GM18870 (cell line): ENCODE measurements at regions not wholly inside any gene's neighbourhood (a gene's known extent, or its start where the extent isn't known, plus 50 kb on each side); places are given as distances from the start of the nearest gene placed in this dataset.

Source experiments
- ATAC-seq: cut with Tn5 transposase; IDR thresholded peaks from one replicate; pipeline ENCODE4 v1.9.1; 2021; ENCODE audit warnings: moderate library complexity; ENCODE audit not compliant: unreplicated experiment

- no peak for ATAC-seq
Measured at GRCh38 chr5:52497133-52497693, 290.5 kb upstream of the ITGA1 start.

- ATAC-seq = no peak
Measured at GRCh38 chr5:52498607-52499006, 289.1 kb upstream of the ITGA1 start.

DNA sequence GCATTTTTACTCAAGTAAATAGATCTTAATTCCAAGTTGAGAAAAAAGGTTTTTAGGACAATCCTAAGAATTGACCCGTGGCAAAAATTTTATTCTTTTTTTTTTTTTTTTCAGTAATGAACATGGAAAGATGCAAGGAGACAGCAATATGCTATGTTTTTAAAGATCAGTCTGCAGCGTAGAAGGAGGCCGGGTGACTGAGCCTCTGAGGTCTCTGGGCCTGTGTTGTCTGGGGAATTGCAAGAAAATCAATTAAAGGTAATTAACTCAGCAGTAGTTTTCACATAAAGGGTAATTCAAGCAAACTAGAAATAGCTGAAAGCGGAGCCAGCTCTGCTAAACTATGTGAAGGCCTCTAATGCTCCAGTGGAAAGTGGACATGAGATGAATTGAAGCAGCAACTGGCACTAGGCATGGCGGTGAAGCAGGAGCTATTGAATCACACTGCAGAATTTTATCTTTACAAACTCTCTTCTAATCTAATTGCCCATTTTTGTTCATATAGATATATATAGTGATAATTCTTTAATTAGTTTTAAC lies 285.2 kb upstream of the ITGA1 start:
- ATAC-seq = no peak

DNA sequence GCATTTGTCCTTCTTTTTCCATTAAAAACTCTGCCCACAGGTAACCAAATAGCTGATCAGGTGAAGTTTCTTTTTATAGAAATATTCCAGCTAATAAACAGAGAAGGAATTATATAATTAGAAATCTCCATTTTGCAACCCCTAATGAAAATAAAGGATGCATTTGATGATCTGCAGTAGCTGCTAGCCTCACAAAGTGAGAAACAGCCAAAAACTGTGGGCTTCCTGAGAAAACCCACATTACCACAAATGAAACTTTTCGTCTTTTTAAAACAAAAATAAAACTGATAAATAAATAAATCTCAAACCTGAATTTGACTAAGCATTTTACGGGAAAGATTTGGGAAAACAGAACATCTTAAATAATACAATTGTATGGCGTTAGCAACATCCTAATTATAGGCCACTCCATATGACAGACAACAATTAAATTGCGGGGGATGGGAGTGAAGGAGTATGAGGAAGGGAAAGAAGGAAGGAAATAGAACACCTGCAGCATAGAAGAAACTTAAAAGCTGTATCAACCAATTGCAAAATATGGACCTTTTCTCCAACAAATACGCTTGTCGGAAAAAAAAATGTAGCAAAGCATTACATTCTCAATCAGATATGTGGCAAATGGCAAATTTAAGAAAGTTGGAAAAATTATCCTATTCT lies 283.0 kb upstream of the ITGA1 start:
- ATAC-seq = no peak

DNA sequence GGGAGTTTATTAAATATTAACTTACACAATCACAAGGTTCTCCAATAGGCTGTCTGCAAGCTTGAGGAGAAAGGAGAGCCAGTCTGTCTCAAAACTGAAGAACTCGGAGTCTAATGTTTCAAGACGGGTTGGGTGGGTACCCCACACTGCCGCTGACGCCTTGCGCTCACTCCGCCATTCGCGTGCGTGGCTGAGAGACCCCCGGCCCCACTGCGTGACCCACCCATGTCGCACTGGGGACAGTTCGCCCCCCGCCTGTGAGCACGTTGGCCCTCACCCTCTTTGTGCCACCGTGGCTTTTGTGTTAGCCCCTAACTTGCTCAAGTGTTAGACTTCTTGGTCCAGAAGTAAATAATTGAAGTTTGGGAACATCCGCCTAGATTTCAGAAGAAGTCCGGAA lies 270.0 kb upstream of the ITGA1 start:
- ATAC-seq = no peak

DNA sequence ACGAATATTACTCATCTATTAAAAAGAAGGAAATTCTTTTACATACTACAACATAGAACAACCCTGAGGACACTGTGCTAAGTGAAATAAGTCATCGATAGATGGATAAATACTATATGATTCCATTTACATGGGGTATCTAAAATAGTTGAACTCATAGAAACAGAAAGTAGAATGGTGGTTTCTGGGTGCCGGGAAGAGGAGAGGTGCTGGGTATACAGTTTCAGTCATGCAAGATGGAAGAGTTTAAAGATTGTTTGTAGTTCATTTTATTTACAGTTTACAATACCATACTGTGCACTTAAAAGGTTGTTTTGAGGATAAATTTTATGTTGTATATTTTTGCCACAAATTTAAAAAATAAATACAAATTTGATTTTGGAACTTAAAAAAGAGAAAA lies 267.5 kb upstream of the ITGA1 start:
- no peak for ATAC-seq

DNA sequence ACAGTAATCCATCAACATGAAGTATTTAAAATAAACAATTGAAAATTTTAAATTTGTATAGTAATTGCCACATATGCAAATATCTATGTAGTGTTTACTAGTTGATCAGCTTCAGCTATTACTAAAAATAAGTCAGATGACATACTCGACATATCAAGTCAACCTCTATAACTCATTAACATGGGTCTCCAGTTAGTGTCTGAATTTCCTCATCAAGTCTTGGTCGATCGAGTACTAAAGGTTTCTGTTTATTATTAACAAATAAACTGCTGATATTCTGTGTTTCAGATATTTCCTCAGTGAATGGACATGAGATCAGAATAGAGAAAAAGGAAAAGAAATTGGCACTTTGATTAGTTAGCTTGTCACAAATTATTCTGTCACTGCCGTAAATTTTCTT lies 266.5 kb upstream of the ITGA1 start:
- no peak for ATAC-seq

- no peak for ATAC-seq
Measured at GRCh38 chr5:52523701-52524100, 264.0 kb upstream of the ITGA1 start.

DNA sequence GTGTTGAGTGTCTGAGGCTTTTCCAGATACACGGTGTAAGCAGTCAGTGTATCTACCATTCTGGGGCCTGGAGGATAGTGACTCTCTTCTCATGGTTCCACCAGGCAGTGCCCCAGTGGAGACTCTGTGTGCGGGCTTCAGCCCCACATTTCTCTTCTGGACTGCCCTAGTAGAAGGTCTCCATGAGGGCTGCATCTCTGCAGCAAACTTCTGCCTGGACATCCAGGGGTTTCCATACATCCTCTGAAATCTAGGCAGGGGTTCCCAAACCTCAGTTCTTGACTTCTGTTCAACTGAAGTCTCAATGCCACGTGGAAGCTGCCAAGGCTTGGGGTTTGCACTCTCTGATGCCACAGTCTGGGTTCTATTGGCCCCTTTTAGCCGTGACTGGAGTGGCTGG lies 256.6 kb upstream of the ITGA1 start:
- no peak for ATAC-seq

DNA sequence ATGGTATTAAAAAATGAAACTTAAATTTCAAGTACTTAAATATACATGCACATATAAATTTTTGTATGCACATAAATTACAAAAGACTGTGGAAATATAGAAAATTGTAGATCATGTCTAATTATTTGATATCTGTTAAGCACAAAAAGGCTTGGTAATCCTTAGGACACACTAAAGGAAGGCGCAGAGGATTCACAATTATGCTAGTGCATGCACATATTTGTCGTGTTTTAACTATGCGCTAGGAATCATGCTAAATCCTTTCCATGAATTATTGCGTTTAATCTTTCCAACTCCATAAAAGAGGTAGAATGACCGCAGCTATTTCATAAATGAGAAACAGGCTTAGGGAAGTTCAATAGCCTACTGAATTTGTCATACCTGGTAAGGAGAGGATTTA lies 244.1 kb upstream of the ITGA1 start:
- ATAC-seq = no peak

DNA sequence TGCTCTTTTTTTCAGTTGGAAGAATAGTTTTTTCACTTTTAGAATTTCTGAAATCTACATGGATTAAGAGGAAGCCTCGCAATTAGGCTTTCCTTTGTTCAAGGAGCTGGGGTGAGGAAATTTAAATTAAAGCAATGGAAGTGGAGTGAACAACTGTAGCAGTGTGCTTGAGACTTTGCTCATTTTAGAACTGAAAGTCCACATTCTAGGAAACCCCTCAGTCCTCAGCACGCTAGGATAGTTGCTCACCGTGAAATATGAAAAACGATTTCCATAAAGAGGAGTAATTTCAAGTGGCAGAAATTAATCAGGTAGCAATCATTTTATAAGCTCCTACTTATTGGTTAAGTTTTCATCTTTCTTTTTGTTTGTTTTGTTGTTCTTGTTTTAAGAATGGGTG lies 243.0 kb upstream of the ITGA1 start:
- no peak for ATAC-seq

DNA sequence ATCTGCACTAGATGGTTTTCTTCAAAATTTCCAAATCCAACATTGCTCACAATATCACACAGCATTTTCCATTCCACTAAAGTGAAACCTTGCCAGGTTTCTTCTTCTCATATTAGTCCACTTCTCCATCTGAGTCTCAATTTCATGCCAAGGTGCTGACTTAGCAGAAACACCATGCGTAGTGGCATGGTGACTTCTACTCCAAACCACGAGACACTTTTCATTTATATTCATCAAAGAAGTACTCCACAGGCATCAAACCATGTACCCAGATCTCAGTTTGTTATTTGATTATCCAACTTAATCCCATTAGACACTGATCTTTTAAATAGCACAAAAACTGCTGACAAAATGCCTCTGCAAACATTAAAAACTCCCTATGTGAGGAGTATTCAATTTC lies 233.4 kb upstream of the ITGA1 start:
- no peak for ATAC-seq

DNA sequence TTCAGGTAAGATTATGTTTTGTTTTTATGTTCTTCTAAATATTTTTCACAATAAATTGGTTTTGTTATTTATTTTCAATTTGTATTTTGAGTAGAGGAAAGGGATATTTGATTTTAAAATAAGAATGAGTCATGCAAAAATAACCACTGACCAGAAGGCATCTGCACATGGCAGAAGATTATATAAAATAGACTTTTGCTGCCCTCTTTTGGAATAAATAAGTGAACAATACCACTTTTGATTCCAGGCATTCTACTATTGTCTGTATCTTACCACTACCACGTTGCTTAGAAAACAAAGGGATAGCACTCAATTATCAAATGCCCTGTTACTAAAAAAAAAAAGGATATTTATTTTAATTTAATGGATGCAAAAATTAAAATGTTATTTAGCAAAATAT lies 227.3 kb upstream of the ITGA1 start:
- no peak for ATAC-seq

GRCh38 chr5:52562473-52562872 lies 225.2 kb upstream of the ITGA1 start:
- no peak for ATAC-seq

- no peak for ATAC-seq
Measured at GRCh38 chr5:52564587-52564986, 223.1 kb upstream of the ITGA1 start.

GRCh38 chr5:52577546-52577945 lies 210.2 kb upstream of the ITGA1 start:
- ATAC-seq = no peak

- no peak for ATAC-seq
Measured at GRCh38 chr5:52579391-52579790, 208.3 kb upstream of the ITGA1 start.

DNA sequence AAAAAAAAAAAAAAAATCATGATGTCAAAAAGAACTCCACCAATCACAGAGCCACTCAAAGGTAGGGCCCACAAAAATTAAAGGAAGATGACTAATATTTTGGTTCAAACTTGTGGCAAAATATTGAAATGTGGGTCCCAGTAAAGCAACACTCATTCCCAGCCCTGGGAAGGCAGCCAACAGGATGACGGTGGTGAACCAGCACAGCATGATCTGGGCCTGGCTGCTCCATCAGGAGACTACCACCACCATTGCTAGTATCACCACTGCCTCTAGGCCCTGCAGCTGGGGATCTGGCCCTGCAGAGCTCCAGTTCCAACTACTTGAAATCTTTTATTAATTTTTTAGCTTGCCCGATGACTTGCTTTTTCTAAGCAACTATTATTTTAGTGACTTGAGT lies 206.8 kb upstream of the ITGA1 start:
- no peak for ATAC-seq

DNA sequence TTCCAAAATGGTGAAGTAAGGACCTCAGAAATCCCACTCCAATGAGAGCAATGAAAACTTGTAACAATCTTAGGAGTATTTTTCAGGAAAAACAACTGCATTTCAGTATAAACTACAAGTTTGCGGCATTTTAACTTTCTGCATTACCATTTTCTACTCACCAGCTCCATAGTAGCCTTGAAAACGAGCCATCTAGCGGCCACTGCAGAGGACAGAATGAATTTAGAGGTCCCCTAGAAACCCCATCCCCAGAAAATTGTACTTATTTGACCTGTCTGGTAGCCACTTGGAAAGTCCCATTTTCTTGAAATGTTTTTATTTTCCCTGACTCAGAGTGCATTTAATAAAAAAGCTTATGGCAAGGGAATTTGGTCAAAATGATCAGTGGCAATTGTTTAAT lies 205.4 kb upstream of the ITGA1 start:
- no peak for ATAC-seq

- no peak for ATAC-seq
Measured at GRCh38 chr5:52587131-52587530, 200.6 kb upstream of the ITGA1 start.

DNA sequence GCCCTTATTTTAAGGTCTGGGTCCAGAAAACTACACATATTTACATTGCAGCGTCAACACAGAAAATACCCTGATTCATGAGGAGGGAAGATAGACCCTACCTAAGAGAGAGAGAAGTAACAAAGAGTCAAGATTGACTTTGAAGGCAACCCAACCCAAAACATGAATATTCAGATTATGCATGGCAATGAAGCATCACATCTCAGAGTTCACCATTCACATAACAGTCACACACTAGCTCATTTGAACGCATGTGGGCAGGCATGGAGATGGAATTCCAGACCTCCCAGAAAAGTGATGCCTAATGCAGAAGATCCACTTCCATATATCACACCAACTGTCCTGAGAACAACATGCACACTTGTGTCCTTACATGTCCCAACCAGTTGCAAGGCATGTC lies 190.1 kb upstream of the ITGA1 start:
- no peak for ATAC-seq

DNA sequence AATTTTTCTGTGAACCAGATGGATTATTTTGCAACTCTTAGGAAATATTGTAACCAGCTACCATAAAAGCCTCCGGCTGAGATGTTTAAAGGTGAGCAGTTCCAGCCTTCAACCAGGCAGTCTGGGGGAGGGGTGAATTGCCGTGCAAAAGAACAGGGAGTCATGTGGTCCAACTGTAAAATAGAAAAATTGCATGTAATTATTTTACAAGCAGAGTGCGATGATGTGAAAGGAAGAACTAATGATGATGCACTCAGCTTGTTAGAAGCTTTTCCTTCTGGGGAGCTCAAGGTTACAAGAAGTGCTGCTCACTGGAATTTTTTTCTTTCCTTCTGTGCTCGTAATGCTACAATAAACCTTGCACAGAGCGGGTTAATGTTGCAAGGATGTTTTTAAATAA lies 188.7 kb upstream of the ITGA1 start:
- no peak for ATAC-seq
